ENCODE measurements at regions not wholly inside any gene's neighbourhood (a gene's known extent, or its start where the extent isn't known, plus 50 kb on each side); places are given as distances from the start of the nearest gene placed in this dataset.

DNA sequence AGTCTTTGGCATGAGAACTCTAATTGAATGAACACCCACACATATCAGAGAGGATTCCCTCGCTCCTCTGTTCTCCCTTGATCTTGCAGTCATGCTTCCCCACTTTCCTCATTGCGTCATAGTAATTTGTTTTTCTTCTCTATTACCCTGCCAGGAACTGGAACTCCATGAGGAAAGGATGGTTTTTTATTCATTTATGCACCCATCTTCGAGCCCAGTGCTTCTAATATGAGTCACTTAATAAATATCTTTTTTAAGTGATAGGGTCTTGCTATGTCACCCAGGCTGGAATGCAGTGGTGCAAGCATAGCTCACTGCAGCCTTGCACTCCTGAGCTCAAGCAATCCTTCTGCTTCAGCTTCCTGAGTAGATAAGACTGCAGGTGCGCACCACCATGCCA, 83.5 kb downstream of the OTUD1 start:
- no peak for TF ChIP-seq POLR2AphosphoS5 (IDR thresholded peaks at IDR 0.05)
- TF ChIP-seq, protein P1, sequence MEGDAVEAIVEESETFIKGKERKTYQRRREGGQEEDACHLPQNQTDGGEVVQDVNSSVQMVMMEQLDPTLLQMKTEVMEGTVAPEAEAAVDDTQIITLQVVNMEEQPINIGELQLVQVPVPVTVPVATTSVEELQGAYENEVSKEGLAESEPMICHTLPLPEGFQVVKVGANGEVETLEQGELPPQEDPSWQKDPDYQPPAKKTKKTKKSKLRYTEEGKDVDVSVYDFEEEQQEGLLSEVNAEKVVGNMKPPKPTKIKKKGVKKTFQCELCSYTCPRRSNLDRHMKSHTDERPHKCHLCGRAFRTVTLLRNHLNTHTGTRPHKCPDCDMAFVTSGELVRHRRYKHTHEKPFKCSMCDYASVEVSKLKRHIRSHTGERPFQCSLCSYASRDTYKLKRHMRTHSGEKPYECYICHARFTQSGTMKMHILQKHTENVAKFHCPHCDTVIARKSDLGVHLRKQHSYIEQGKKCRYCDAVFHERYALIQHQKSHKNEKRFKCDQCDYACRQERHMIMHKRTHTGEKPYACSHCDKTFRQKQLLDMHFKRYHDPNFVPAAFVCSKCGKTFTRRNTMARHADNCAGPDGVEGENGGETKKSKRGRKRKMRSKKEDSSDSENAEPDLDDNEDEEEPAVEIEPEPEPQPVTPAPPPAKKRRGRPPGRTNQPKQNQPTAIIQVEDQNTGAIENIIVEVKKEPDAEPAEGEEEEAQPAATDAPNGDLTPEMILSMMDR (IDR thresholded peaks at IDR 0.05): no peak

All from prostate gland (tissue), 2 donors.